CD4-positive, alpha-beta T cell (primary cell): ENCODE measurements at regions not wholly inside any gene's neighbourhood (a gene's known extent, or its start where the extent isn't known, plus 50 kb on each side); places are given as distances from the start of the nearest gene placed in this dataset.

Experiments used
- ATAC-seq: fragments of 200-7000 bp; cut with Tn5 transposase; one replicate; pipeline ENCODE4 v1.10.0; 2022; ENCODE audit warnings: mild to moderate bottlenecking; ENCODE audit not compliant: poor library complexity
- CTCF ChIA-PET: fragments of 350-600 bp; sonication (Branson Sonifier 250); formaldehyde crosslinking; loops from one replicate; lab custom pipeline; 2021; ENCODE audit warnings: antibody characterized with exemption, inconsistent platforms; lab: Charles Lee
- POLR2A ChIA-PET: fragments of 350-600 bp; sonication (Branson Sonifier 250); formaldehyde crosslinking; loops from one replicate; lab custom pipeline; 2021; ENCODE audit warnings: antibody characterized with exemption, inconsistent platforms; lab: Charles Lee
- DNase-seq, 14 experiments: peaks; one replicate each; pipeline ENCODE4 v3.0.0-alpha.2; 2013 to 2020; ENCODE audit warnings: mixed read lengths in 2 of 14
- H3K27ac ChIP-seq, 2 donors: one replicate each; pipeline versions ENCODE4 v1.5.1 to v1.7.0; 2013; ENCODE audit warnings: low read length in 2 of 2, low read depth in 1 of 2, mild to moderate bottlenecking in 1 of 2
- H3K27me3 ChIP-seq, 2 experiments: 1 replicate in 1 of 2; 2 replicates in 1 of 2; pipeline versions ENCODE4 v1.6.1 to v1.7.0; 2013; ENCODE audit warnings: low read length in 2 of 2, control low read depth in 1 of 2, mild to moderate bottlenecking in 1 of 2, moderate library complexity in 1 of 2; ENCODE audit not compliant: insufficient read depth in 2 of 2, control insufficient read depth in 1 of 2
- H3K36me3 ChIP-seq: one replicate; pipeline ENCODE4 v1.6.1; 2013; ENCODE audit warnings: low read length, control low read depth; ENCODE audit not compliant: insufficient read depth
- H3K4me1 ChIP-seq: one replicate; pipeline ENCODE4 v1.6.1; 2013; ENCODE audit warnings: low read length, control low read depth; ENCODE audit not compliant: insufficient read depth
- H3K4me3 ChIP-seq: one replicate; pipeline ENCODE4 v1.5.1; 2013; ENCODE audit warnings: mild to moderate bottlenecking, low read length, moderate library complexity
- H3K9me3 ChIP-seq, 2 experiments: 1 replicate in 1 of 2; 2 replicates in 1 of 2; pipeline versions ENCODE4 v1.6.1 to v1.7.0; 2013; ENCODE audit warnings: low read length in 2 of 2, mild to moderate bottlenecking in 2 of 2, control low read depth in 1 of 2, moderate library complexity in 1 of 2; ENCODE audit not compliant: control insufficient read depth in 1 of 2, insufficient read depth in 1 of 2
- H3K27ac Mint-ChIP-seq: one replicate; pipeline ENCODE4 v1.8.0; 2020; ENCODE audit warnings: mixed read lengths
- H3K27me3 Mint-ChIP-seq: one replicate; pipeline ENCODE4 v1.8.0; 2021; ENCODE audit warnings: mixed read lengths
- H3K36me3 Mint-ChIP-seq: one replicate; pipeline ENCODE4 v1.8.0; 2021; ENCODE audit warnings: low read depth, mixed read lengths
- H3K4me1 Mint-ChIP-seq: one replicate; pipeline ENCODE4 v1.8.0; 2021; ENCODE audit warnings: low read depth, mixed read lengths
- H3K4me3 Mint-ChIP-seq: one replicate; pipeline ENCODE4 v1.8.0; 2020; ENCODE audit warnings: mild to moderate bottlenecking, mixed read lengths
- H3K9me3 Mint-ChIP-seq: one replicate; pipeline ENCODE4 v1.8.0; 2020; ENCODE audit warnings: mixed read lengths
- intact Hi-C, 2 experiments: fragments of 100-400 bp; cut with DNase I in 1 of 2; cut with micrococcal nuclease in 1 of 2; formaldehyde crosslinking; loops; one replicate each; pipeline versions ENCODE4 v1.15.1 to v1.9.0; 2023 to 2025; cut with DNase I, micrococcal nuclease
- TF ChIP-seq, protein P1 (sequence below): fragments of 200-600 bp; IDR thresholded peaks from one replicate; pipeline ENCODE4 v1.8.0; 2022; ENCODE audit warnings: antibody characterized with exemption, mild to moderate bottlenecking

- Histone ChIP-seq H3K4me3 (no peak overlapping the region), H3K36me3 (no peaks in the 10 kb centered on the region), H3K4me1 (no peaks in the 10 kb centered on the region), H3K27me3 (no peaks in the 10 kb centered on the region), H3K9me3 (no peaks in the 10 kb centered on the region), H3K27ac (no peak overlapping the region)
- Mint-ChIP-seq H3K27me3 (no peaks in the 10 kb centered on the region), H3K4me1 (no peaks in the 10 kb centered on the region), H3K27ac (no peak overlapping the region), H3K4me3 (no peak overlapping the region), H3K9me3 (no peaks in the 10 kb centered on the region), H3K36me3 (no peaks in the 10 kb centered on the region)
- ATAC-seq (no peak), DNase-seq (no peak)
- TF ChIP-seq, protein P1, sequence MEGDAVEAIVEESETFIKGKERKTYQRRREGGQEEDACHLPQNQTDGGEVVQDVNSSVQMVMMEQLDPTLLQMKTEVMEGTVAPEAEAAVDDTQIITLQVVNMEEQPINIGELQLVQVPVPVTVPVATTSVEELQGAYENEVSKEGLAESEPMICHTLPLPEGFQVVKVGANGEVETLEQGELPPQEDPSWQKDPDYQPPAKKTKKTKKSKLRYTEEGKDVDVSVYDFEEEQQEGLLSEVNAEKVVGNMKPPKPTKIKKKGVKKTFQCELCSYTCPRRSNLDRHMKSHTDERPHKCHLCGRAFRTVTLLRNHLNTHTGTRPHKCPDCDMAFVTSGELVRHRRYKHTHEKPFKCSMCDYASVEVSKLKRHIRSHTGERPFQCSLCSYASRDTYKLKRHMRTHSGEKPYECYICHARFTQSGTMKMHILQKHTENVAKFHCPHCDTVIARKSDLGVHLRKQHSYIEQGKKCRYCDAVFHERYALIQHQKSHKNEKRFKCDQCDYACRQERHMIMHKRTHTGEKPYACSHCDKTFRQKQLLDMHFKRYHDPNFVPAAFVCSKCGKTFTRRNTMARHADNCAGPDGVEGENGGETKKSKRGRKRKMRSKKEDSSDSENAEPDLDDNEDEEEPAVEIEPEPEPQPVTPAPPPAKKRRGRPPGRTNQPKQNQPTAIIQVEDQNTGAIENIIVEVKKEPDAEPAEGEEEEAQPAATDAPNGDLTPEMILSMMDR, result no peak
- intact Hi-C loops, result no loop called here
- CTCF ChIA-PET, result no interaction called here
- POLR2A ChIA-PET, result no interaction called here
These were observed 257.2 kb upstream of the PRICKLE1 start for GRCh38 chr12:42846782-42847181.

- H3K36me3 ChIP-seq, result no peaks in the 10 kb centered on the region
- H3K4me3 ChIP-seq, result no peak overlapping the region
- no peak overlapping the region for H3K27ac ChIP-seq
- ChIA-PET CTCF (no interaction called here), POLR2A (no interaction called here)
- no peaks in the 10 kb centered on the region for H3K36me3 Mint-ChIP-seq
- H3K9me3 ChIP-seq, result no peaks in the 10 kb centered on the region
- H3K27me3 ChIP-seq, result no peaks in the 10 kb centered on the region
- no peaks in the 10 kb centered on the region for H3K4me1 ChIP-seq
- no peak overlapping the region for H3K4me3 Mint-ChIP-seq
- TF ChIP-seq, protein P1, result no peak
- no peaks in the 10 kb centered on the region for H3K27me3 Mint-ChIP-seq
- H3K9me3 Mint-ChIP-seq, result peaks cover 9% of the 10 kb centered on the region
- no peak for ATAC-seq
- no peaks in the 10 kb centered on the region for H3K4me1 Mint-ChIP-seq
- no peak for DNase-seq
- H3K27ac Mint-ChIP-seq, result no peak overlapping the region
- intact Hi-C loops, result no loop called here
These were observed 244.5 kb upstream of the PRICKLE1 start for GRCh38 chr12:42834062-42834461.

GRCh38 chr12:42828836-42829235, 239.3 kb upstream of the PRICKLE1 start:
- ATAC-seq (no peak), DNase-seq (no peak)
- POLR2A ChIA-PET, result no interaction called here

More at GRCh38 chr12:42828836-42829235, 239.3 kb upstream of the PRICKLE1 start:
- Histone ChIP-seq H3K9me3 (no peaks in the 10 kb centered on the region), H3K27ac (no peak overlapping the region), H3K4me1 (no peaks in the 10 kb centered on the region), H3K4me3 (no peak overlapping the region), H3K27me3 (no peaks in the 10 kb centered on the region), H3K36me3 (no peaks in the 10 kb centered on the region)
- Mint-ChIP-seq H3K27ac (no peak overlapping the region), H3K4me1 (no peaks in the 10 kb centered on the region), H3K9me3 (peaks cover 2% of the 10 kb centered on the region), H3K27me3 (no peaks in the 10 kb centered on the region), H3K36me3 (no peaks in the 10 kb centered on the region), H3K4me3 (no peak overlapping the region)
- CTCF ChIA-PET, result no interaction called here
- intact Hi-C loops, result no loop called here
- TF ChIP-seq, protein P1, result no peak
